Kidney (tissue), 13 donors: ENCODE measurements at regions not wholly inside any gene's neighbourhood (a gene's known extent, or its start where the extent isn't known, plus 50 kb on each side); places are given as distances from the start of the nearest gene placed in this dataset.

Experiments
- DNase-seq, 5 donors: peaks; one replicate each; pipeline ENCODE4 v3.0.0-alpha.2; 2013 to 2020
- FAIRE-seq: peaks from 2 replicates; lab custom pipeline; 2012; peaks lifted over from hg19 to GRCh38; lab: Jason Lieb, UNC
- H3K27ac ChIP-seq, 2 donors: one replicate each; pipeline ENCODE4 v1.7.0; 2013; ENCODE audit warnings: low read depth in 2 of 2, low read length in 2 of 2, inconsistent platforms in 1 of 2
- H3K27me3 ChIP-seq: one replicate; pipeline ENCODE4 v1.7.1; 2013; ENCODE audit warnings: low read length, inconsistent platforms; ENCODE audit not compliant: control insufficient read depth, insufficient read depth
- H3K36me3 ChIP-seq, 3 donors: one replicate each; pipeline versions ENCODE4 v1.7.0 to v1.7.1; 2013; ENCODE audit warnings: low read length in 3 of 3, control low read depth in 1 of 3, inconsistent platforms in 1 of 3; ENCODE audit not compliant: insufficient read depth in 3 of 3, control insufficient read depth in 2 of 3
- H3K4me1 ChIP-seq, 3 donors: one replicate each; pipeline versions ENCODE4 v1.7.0 to v1.7.1; 2013; ENCODE audit warnings: low read length in 3 of 3, inconsistent platforms in 1 of 3, low read depth in 1 of 3; ENCODE audit not compliant: control insufficient read depth in 2 of 3, insufficient read depth in 2 of 3
- H3K4me3 ChIP-seq, 3 donors: one replicate each; pipeline versions ENCODE4 v1.7.0 to v1.8.1; 2013; ENCODE audit warnings: low read length in 3 of 3, control low read depth in 1 of 3, inconsistent platforms in 1 of 3
- H3K9ac ChIP-seq, 3 donors: one replicate each; pipeline versions ENCODE4 v1.7.0 to v1.7.1; 2013; ENCODE audit warnings: low read length in 3 of 3, control low read depth in 1 of 3, inconsistent platforms in 1 of 3
- H3K9me3 ChIP-seq, 3 donors: one replicate each; pipeline versions ENCODE4 v1.7.0 to v1.7.1; 2013; ENCODE audit warnings: low read length in 3 of 3, control low read depth in 1 of 3, inconsistent platforms in 1 of 3; ENCODE audit not compliant: control insufficient read depth in 2 of 3, insufficient read depth in 1 of 3
- intact Hi-C: fragments of 100-400 bp; cut with DNase I; formaldehyde crosslinking; loops from one replicate; pipeline ENCODE4 v1.11.1; 2022
- TF ChIP-seq, protein P1 (sequence below): IDR thresholded peaks from 3 replicates; pipeline ENCODE4 v1.5.1; 2012; ENCODE audit warnings: mild to moderate bottlenecking, moderate library complexity, borderline replicate concordance; ENCODE audit not compliant: insufficient read depth; ENCODE audit errors: extremely low read depth
- donor health status: control.
- donor health status: control.
- donor health status: control.
- donor health status: control.
- donor health status: control.
- donor health status: DM: yes; HTN: yes; CAD: no.
- donor health status: Normal renal cell carcinoma (clear cell type).

DNA sequence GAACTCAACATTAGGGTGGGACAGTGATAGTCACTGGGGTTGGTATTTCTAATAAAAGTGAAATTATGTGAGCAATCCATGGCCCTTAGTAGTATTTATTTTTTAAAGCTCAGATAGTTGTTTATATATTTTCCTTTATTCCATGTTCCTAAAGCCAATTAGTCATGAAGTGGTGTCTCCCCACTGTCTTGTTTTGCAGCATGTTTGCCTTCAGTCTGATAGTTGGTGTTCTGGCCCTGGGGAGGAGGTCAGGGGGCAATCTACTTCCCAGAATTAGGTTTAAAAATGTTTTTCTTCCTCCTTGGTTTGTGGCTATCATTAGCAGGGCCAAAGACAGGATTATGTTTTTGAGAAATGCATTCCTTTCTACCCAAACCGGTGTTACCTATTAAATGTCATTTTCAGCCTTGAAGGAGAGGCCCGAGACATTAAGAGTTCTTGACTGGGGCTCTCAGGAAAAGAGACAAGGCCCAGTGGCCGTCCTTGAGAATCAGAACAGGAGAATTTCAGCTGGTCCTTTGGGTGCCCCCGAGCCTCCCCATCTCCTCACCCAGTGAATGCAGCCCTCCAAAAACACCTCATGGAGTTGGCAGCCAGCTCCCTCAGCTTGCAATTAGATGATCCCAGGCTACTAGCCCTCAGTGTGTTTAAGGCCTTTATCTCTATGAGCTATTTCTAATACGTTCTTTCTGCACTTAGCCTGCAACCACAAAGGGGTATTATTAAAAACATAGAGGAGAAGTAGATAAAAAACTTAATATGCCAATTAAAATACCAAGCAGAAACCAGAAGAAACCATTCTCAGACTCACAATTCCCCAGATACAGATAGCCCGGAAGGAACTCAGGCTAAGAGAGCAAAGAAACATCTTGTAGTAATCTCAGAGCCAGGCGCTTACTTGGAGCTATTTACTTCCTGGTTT is 71.3 kb upstream of the NGF start:
- Histone ChIP-seq H3K36me3 (no peaks in the 10 kb centered on the region), H3K27ac (no peak overlapping the region), H3K9me3 (no peaks in the 10 kb centered on the region), H3K9ac (no peak overlapping the region), H3K4me1 (no peaks in the 10 kb centered on the region), H3K4me3 (no peak overlapping the region), H3K27me3 (no peaks in the 10 kb centered on the region)
- TF ChIP-seq, protein P1, sequence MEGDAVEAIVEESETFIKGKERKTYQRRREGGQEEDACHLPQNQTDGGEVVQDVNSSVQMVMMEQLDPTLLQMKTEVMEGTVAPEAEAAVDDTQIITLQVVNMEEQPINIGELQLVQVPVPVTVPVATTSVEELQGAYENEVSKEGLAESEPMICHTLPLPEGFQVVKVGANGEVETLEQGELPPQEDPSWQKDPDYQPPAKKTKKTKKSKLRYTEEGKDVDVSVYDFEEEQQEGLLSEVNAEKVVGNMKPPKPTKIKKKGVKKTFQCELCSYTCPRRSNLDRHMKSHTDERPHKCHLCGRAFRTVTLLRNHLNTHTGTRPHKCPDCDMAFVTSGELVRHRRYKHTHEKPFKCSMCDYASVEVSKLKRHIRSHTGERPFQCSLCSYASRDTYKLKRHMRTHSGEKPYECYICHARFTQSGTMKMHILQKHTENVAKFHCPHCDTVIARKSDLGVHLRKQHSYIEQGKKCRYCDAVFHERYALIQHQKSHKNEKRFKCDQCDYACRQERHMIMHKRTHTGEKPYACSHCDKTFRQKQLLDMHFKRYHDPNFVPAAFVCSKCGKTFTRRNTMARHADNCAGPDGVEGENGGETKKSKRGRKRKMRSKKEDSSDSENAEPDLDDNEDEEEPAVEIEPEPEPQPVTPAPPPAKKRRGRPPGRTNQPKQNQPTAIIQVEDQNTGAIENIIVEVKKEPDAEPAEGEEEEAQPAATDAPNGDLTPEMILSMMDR: no peak
- DNase-seq (no peak), FAIRE-seq (no peak)
- intact Hi-C loops: no loop called here

DNA sequence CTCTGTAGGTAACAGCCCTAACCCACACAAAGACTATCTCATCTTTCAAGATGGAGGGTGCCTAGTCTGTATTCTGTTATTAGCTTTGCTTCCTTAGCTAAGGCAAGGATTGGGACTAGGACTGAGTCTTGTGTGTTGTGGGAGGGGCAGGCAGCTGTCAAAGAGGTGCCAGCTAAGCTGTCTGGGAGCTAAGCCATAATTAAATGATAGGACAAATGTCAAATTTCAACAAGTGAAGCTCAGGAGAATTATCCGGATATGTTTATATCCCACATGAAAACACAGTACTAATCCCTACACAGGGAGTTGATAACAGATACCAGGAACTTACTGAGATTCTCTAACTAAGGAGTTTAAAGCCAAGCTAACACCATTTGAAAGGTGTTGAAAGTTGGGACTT is 70.5 kb upstream of the NGF start:
- H3K9me3 ChIP-seq: no peaks in the 10 kb centered on the region
- intact Hi-C loops: no loop called here
- no peaks in the 10 kb centered on the region for H3K4me1 ChIP-seq
- TF ChIP-seq, protein P1: no peak
- no peaks in the 10 kb centered on the region for H3K36me3 ChIP-seq
- H3K9ac ChIP-seq: no peak overlapping the region
- no peak for FAIRE-seq
- H3K27ac ChIP-seq: no peak overlapping the region
- DNase-seq: no peak
- no peak overlapping the region for H3K4me3 ChIP-seq
- H3K27me3 ChIP-seq: no peaks in the 10 kb centered on the region

DNA sequence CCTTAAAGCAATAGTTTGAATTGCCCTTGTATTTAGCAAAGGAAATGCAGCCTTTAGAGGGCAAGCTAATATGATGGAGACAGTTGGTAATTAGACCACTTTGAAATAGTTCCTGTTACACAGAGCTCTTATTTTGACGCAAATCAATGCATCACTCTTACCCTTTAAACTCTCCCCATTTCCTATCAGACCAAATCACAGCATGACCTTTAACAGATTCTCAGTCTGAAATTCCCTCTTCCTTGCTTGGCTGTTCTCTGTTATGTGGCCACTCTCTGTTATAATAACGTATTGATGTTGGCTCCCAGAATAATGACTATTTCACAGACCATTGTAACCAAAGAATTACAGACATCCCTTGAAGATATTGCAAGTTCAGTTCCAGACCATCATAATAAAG is 66.9 kb upstream of the NGF start:
- intact Hi-C loops: no loop called here
- Histone ChIP-seq H3K27ac (no peak overlapping the region), H3K9me3 (no peaks in the 10 kb centered on the region), H3K4me3 (no peak overlapping the region), H3K4me1 (no peaks in the 10 kb centered on the region), H3K36me3 (no peaks in the 10 kb centered on the region), H3K9ac (no peak overlapping the region), H3K27me3 (no peaks in the 10 kb centered on the region)
- TF ChIP-seq, protein P1: no peak
- FAIRE-seq (no peak), DNase-seq (no peak)

DNA sequence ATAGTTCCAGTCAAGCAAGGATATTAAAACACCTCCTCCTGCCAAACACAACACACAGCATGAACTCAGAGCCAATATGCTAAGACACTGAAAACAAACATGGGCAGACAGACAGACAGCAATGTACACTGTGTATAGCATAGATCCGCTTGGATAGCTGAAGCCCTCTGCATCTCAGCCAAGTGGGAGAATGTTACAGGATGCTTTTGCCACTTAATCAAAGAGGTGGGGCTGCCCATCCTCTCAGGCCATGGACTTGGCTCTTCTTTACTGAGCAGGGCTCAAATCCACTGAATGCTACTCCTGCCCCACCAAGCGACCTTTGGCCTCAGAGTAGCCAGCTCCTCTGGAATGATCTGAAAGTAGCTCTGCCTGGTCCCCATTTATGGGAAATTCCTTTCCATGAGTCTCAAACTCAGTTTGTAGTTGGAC is 64.7 kb upstream of the NGF start:
- H3K36me3 ChIP-seq: no peaks in the 10 kb centered on the region
- H3K9me3 ChIP-seq: no peaks in the 10 kb centered on the region
- no peaks in the 10 kb centered on the region for H3K27me3 ChIP-seq
- intact Hi-C loops: no loop called here
- FAIRE-seq (no peak), DNase-seq (no peak)
- no peaks in the 10 kb centered on the region for H3K4me1 ChIP-seq
- TF ChIP-seq, protein P1: no peak
- no peak overlapping the region for H3K27ac ChIP-seq
- no peak overlapping the region for H3K9ac ChIP-seq
- H3K4me3 ChIP-seq: no peak overlapping the region
